Lower leg skin (tissue), 3 donors: ENCODE measurements at regions not wholly inside any gene's neighbourhood (a gene's known extent, or its start where the extent isn't known, plus 50 kb on each side); places are given as distances from the start of the nearest gene placed in this dataset.

Source experiments
- CTCF ChIP-seq, 3 donors: fragments of 450-650 bp; IDR thresholded peaks; one replicate each; pipeline ENCODE4 v1.5.1; 2016; ENCODE audit warnings: antibody characterized with exemption in 3 of 3, mild to moderate bottlenecking in 3 of 3, moderate library complexity in 2 of 3
- POLR2A ChIP-seq, 2 donors: fragments of 450-650 bp; IDR thresholded peaks; one replicate each; pipeline ENCODE4 v1.6.1; 2016 to 2017; ENCODE audit warnings: antibody characterized with exemption in 2 of 2, mild to moderate bottlenecking in 1 of 2, moderate library complexity in 1 of 2

GRCh38 chr3:83033133-83033532, 1271.7 kb upstream of the GBE1 start:
- TF ChIP-seq CTCF (IDR thresholded peaks at IDR 0.05) = no peak
- TF ChIP-seq POLR2A (IDR thresholded peaks at IDR 0.05) = no peak
